ENCODE measurements at regions not wholly inside any gene's neighbourhood (a gene's known extent, or its start where the extent isn't known, plus 50 kb on each side); places are given as distances from the start of the nearest gene placed in this dataset.
"Not testable (repeated sequence)": the region's sequence is repeated elsewhere in the genome, so short reads cannot be mapped to it uniquely, and the experiment has no call there.

GRCh38 chr1:245087723-245088122, 67.1 kb upstream of the KIF26B start:
- Histone ChIP-seq H3K27me3 (replicated peaks; ENCODE audit: control insufficient read depth, insufficient read depth, low read length) (no peaks in the 10 kb centered on the region), H3K9me3 (ENCODE audit: control insufficient read depth, low read length) (no peaks in the 10 kb centered on the region), H3K4me3 (ENCODE audit: low read length) (no peak overlapping the region), H3K9ac (ENCODE audit: low read length) (no peak overlapping the region), H3K4me1 (ENCODE audit: control insufficient read depth, insufficient read depth, low read length) (peaks cover 23% of the 10 kb centered on the region), H3K36me3 (ENCODE audit: control insufficient read depth, insufficient read depth, low read length, severe bottlenecking) (peaks cover 4% of the 10 kb centered on the region)
- no peak for DNase-seq (ENCODE audit: low read depth)

- Histone ChIP-seq H3K4me1 (ENCODE audit: control insufficient read depth, insufficient read depth, low read length) (peaks cover 20% of the 10 kb centered on the region), H3K36me3 (ENCODE audit: control insufficient read depth, insufficient read depth, low read length, severe bottlenecking) (peaks cover 4% of the 10 kb centered on the region), H3K4me3 (ENCODE audit: low read length) (no peak overlapping the region), H3K27me3 (replicated peaks; ENCODE audit: control insufficient read depth, insufficient read depth, low read length) (no peaks in the 10 kb centered on the region), H3K9ac (ENCODE audit: low read length) (no peak overlapping the region), H3K9me3 (ENCODE audit: control insufficient read depth, low read length) (no peaks in the 10 kb centered on the region)
- DNase-seq (ENCODE audit: low read depth): peak; percentile 73
Measured at GRCh38 chr1:245086389-245086969, 68.3 kb upstream of the KIF26B start.

GRCh38 chr1:245085508-245086095, 69.2 kb upstream of the KIF26B start:
- no peak overlapping the region for H3K4me3 ChIP-seq (ENCODE audit: low read length)
- no peaks in the 10 kb centered on the region for H3K27me3 ChIP-seq (replicated peaks; ENCODE audit: control insufficient read depth, insufficient read depth, low read length)
- DNase-seq (ENCODE audit: low read depth): peak; percentile 86
- no peaks in the 10 kb centered on the region for H3K36me3 ChIP-seq (ENCODE audit: control insufficient read depth, insufficient read depth, low read length, severe bottlenecking)
- H3K4me1 ChIP-seq (ENCODE audit: control insufficient read depth, insufficient read depth, low read length): peaks cover 19% of the 10 kb centered on the region
- H3K9ac ChIP-seq (ENCODE audit: low read length): no peak overlapping the region
- no peaks in the 10 kb centered on the region for H3K9me3 ChIP-seq (ENCODE audit: control insufficient read depth, low read length)

GRCh38 chr1:245084551-245084950, 70.2 kb upstream of the KIF26B start:
- Histone ChIP-seq H3K4me3 (ENCODE audit: low read length) (no peak overlapping the region), H3K4me1 (ENCODE audit: control insufficient read depth, insufficient read depth, low read length) (peaks cover 19% of the 10 kb centered on the region), H3K27me3 (replicated peaks; ENCODE audit: control insufficient read depth, insufficient read depth, low read length) (no peaks in the 10 kb centered on the region), H3K9me3 (ENCODE audit: control insufficient read depth, low read length) (no peaks in the 10 kb centered on the region), H3K36me3 (ENCODE audit: control insufficient read depth, insufficient read depth, low read length, severe bottlenecking) (no peaks in the 10 kb centered on the region), H3K9ac (ENCODE audit: low read length) (no peak overlapping the region)
- no peak for DNase-seq (ENCODE audit: low read depth)

GRCh38 chr1:245079021-245079609, 75.7 kb upstream of the KIF26B start:
- Histone ChIP-seq H3K9me3 (ENCODE audit: control insufficient read depth, low read length) (no peaks in the 10 kb centered on the region), H3K4me1 (ENCODE audit: control insufficient read depth, insufficient read depth, low read length) (peaks cover 4% of the 10 kb centered on the region), H3K36me3 (ENCODE audit: control insufficient read depth, insufficient read depth, low read length, severe bottlenecking) (no peaks in the 10 kb centered on the region), H3K27me3 (replicated peaks; ENCODE audit: control insufficient read depth, insufficient read depth, low read length) (no peaks in the 10 kb centered on the region), H3K9ac (ENCODE audit: low read length) (no peak overlapping the region), H3K4me3 (ENCODE audit: low read length) (no peak overlapping the region)
- DNase-seq (ENCODE audit: low read depth): peak; percentile 80

GRCh38 chr1:245074898-245075297, 79.9 kb upstream of the KIF26B start:
- Histone ChIP-seq H3K4me3 (ENCODE audit: low read length) (no peak overlapping the region), H3K27me3 (replicated peaks; ENCODE audit: control insufficient read depth, insufficient read depth, low read length) (no peaks in the 10 kb centered on the region), H3K4me1 (ENCODE audit: control insufficient read depth, insufficient read depth, low read length) (peaks cover 9% of the 10 kb centered on the region), H3K9me3 (ENCODE audit: control insufficient read depth, low read length) (no peaks in the 10 kb centered on the region), H3K36me3 (ENCODE audit: control insufficient read depth, insufficient read depth, low read length, severe bottlenecking) (peaks cover 6% of the 10 kb centered on the region), H3K9ac (ENCODE audit: low read length) (no peak overlapping the region)
- DNase-seq (ENCODE audit: low read depth): no peak

- Histone ChIP-seq H3K27me3 (replicated peaks; ENCODE audit: control insufficient read depth, insufficient read depth, low read length) (no peaks in the 10 kb centered on the region), H3K4me3 (ENCODE audit: low read length) (no peak overlapping the region), H3K36me3 (ENCODE audit: control insufficient read depth, insufficient read depth, low read length, severe bottlenecking) (peaks cover 6% of the 10 kb centered on the region), H3K9me3 (ENCODE audit: control insufficient read depth, low read length) (no peaks in the 10 kb centered on the region), H3K4me1 (ENCODE audit: control insufficient read depth, insufficient read depth, low read length) (peaks cover 9% of the 10 kb centered on the region), H3K9ac (ENCODE audit: low read length) (no peak overlapping the region)
- no peak for DNase-seq (ENCODE audit: low read depth)
Measured at GRCh38 chr1:245074232-245074747, 80.5 kb upstream of the KIF26B start.

- no peak for DNase-seq (ENCODE audit: low read depth)
- Histone ChIP-seq H3K4me1 (ENCODE audit: control insufficient read depth, insufficient read depth, low read length) (peaks cover 9% of the 10 kb centered on the region), H3K9ac (ENCODE audit: low read length) (no peak overlapping the region), H3K27me3 (replicated peaks; ENCODE audit: control insufficient read depth, insufficient read depth, low read length) (no peaks in the 10 kb centered on the region), H3K4me3 (ENCODE audit: low read length) (no peak overlapping the region), H3K36me3 (ENCODE audit: control insufficient read depth, insufficient read depth, low read length, severe bottlenecking) (peaks cover 6% of the 10 kb centered on the region), H3K9me3 (ENCODE audit: control insufficient read depth, low read length) (no peaks in the 10 kb centered on the region)
Measured at GRCh38 chr1:245070836-245071615, 83.8 kb upstream of the KIF26B start.

GRCh38 chr1:245067257-245067656, 87.5 kb upstream of the KIF26B start:
- Histone ChIP-seq H3K36me3 (ENCODE audit: control insufficient read depth, insufficient read depth, low read length, severe bottlenecking) (peaks cover 6% of the 10 kb centered on the region), H3K27me3 (replicated peaks; ENCODE audit: control insufficient read depth, insufficient read depth, low read length) (no peaks in the 10 kb centered on the region)
- DNase-seq (ENCODE audit: low read depth): no peak

GRCh38 chr1:245062741-245063305, 92.0 kb upstream of the KIF26B start:
- Histone ChIP-seq H3K4me3 (ENCODE audit: low read length) (no peak overlapping the region), H3K4me1 (ENCODE audit: control insufficient read depth, insufficient read depth, low read length) (peaks cover 6% of the 10 kb centered on the region), H3K9ac (ENCODE audit: low read length) (no peak overlapping the region), H3K36me3 (ENCODE audit: control insufficient read depth, insufficient read depth, low read length, severe bottlenecking) (no peaks in the 10 kb centered on the region), H3K27me3 (replicated peaks; ENCODE audit: control insufficient read depth, insufficient read depth, low read length) (no peaks in the 10 kb centered on the region), H3K9me3 (ENCODE audit: control insufficient read depth, low read length) (no peaks in the 10 kb centered on the region)
- no peak for DNase-seq (ENCODE audit: low read depth)

More at GRCh38 chr1:245067257-245067656, 87.5 kb upstream of the KIF26B start:
- Histone ChIP-seq H3K4me3 (ENCODE audit: low read length) (no peak overlapping the region), H3K9ac (ENCODE audit: low read length) (no peak overlapping the region), H3K9me3 (ENCODE audit: control insufficient read depth, low read length) (no peaks in the 10 kb centered on the region), H3K4me1 (ENCODE audit: control insufficient read depth, insufficient read depth, low read length) (no peaks in the 10 kb centered on the region)

GRCh38 chr1:245061808-245062207, 93.0 kb upstream of the KIF26B start:
- not testable (repeated sequence) for H3K27me3 ChIP-seq (replicated peaks; ENCODE audit: control insufficient read depth, insufficient read depth, low read length); H3K4me3 ChIP-seq (ENCODE audit: low read length); H3K4me1 ChIP-seq (ENCODE audit: control insufficient read depth, insufficient read depth, low read length); DNase-seq (ENCODE audit: low read depth); H3K9ac ChIP-seq (ENCODE audit: low read length); H3K36me3 ChIP-seq (ENCODE audit: control insufficient read depth, insufficient read depth, low read length, severe bottlenecking); H3K9me3 ChIP-seq (ENCODE audit: control insufficient read depth, low read length)

Data from adipocyte (in vitro differentiated cells).